Skeletal muscle satellite cell (primary cell): ENCODE measurements at regions not wholly inside any gene's neighbourhood (a gene's known extent, or its start where the extent isn't known, plus 50 kb on each side); places are given as distances from the start of the nearest gene placed in this dataset.

Experiments used
- H3K27me3 ChIP-seq: 2 replicates; pipeline ENCODE4 v1.7.0; 2013; ENCODE audit warnings: low read length; ENCODE audit not compliant: control insufficient read depth, insufficient read depth
- H3K36me3 ChIP-seq: 2 replicates; pipeline ENCODE4 v1.7.0; 2013; ENCODE audit warnings: mild to moderate bottlenecking, control low read depth, low read length; ENCODE audit not compliant: insufficient read depth
- H3K4me1 ChIP-seq: 2 replicates; pipeline ENCODE4 v1.7.0; 2013; ENCODE audit warnings: low read length; ENCODE audit not compliant: control insufficient read depth, insufficient read depth
- H3K4me2 ChIP-seq: 2 replicates; pipeline ENCODE4 v1.7.0; 2013; ENCODE audit warnings: mild to moderate bottlenecking, low read length
- H3K4me3 ChIP-seq: 2 replicates; pipeline ENCODE4 v1.7.0; 2013; ENCODE audit warnings: low read length
- H3K9ac ChIP-seq: 2 replicates; pipeline ENCODE4 v1.7.0; 2013; ENCODE audit warnings: mild to moderate bottlenecking, low read depth, low read length, moderate library complexity
- H3K9me3 ChIP-seq: replicated peaks from 2 replicates; pipeline ENCODE4 v1.7.0; 2013; ENCODE audit warnings: mild to moderate bottlenecking, control low read depth, low read length

- H3K27me3 ChIP-seq: no peaks in the 10 kb centered on the region
- no peak overlapping the region for H3K4me2 ChIP-seq
- H3K4me3 ChIP-seq: no peak overlapping the region
- no peak overlapping the region for H3K9ac ChIP-seq
- no peaks in the 10 kb centered on the region for H3K36me3 ChIP-seq
- H3K9me3 ChIP-seq: no peaks in the 10 kb centered on the region
- H3K4me1 ChIP-seq: peaks cover 7% of the 10 kb centered on the region
Measured at GRCh38 chr6:1242446-1242845, 69.5 kb upstream of the FOXQ1 start.

- Histone ChIP-seq H3K4me2 (no peak overlapping the region), H3K36me3 (no peaks in the 10 kb centered on the region), H3K27me3 (no peaks in the 10 kb centered on the region), H3K9ac (no peak overlapping the region), H3K4me3 (no peak overlapping the region), H3K9me3 (no peaks in the 10 kb centered on the region), H3K4me1 (peaks cover 7% of the 10 kb centered on the region)
Measured at GRCh38 chr6:1242021-1242420, 69.9 kb upstream of the FOXQ1 start.

- H3K4me1 ChIP-seq: peaks cover 7% of the 10 kb centered on the region
Measured at GRCh38 chr6:1240766-1241318, 71.1 kb upstream of the FOXQ1 start.

GRCh38 chr6:1239805-1240204, 72.1 kb upstream of the FOXQ1 start:
- H3K9me3 ChIP-seq: no peaks in the 10 kb centered on the region

More at GRCh38 chr6:1240766-1241318, 71.1 kb upstream of the FOXQ1 start:
- no peaks in the 10 kb centered on the region for H3K9me3 ChIP-seq
- no peak overlapping the region for H3K4me3 ChIP-seq
- no peaks in the 10 kb centered on the region for H3K27me3 ChIP-seq
- H3K9ac ChIP-seq: no peak overlapping the region
- no peaks in the 10 kb centered on the region for H3K36me3 ChIP-seq
- H3K4me2 ChIP-seq: no peak overlapping the region

GRCh38 chr6:1238040-1238439, 73.9 kb upstream of the FOXQ1 start:
- Histone ChIP-seq H3K4me3 (no peak overlapping the region), H3K36me3 (no peaks in the 10 kb centered on the region), H3K9ac (no peak overlapping the region), H3K27me3 (no peaks in the 10 kb centered on the region), H3K4me2 (no peak overlapping the region), H3K4me1 (peaks cover 3% of the 10 kb centered on the region), H3K9me3 (no peaks in the 10 kb centered on the region)

More at GRCh38 chr6:1239805-1240204, 72.1 kb upstream of the FOXQ1 start:
- Histone ChIP-seq H3K9ac (no peak overlapping the region), H3K27me3 (no peaks in the 10 kb centered on the region), H3K4me2 (no peak overlapping the region), H3K4me3 (no peak overlapping the region), H3K36me3 (no peaks in the 10 kb centered on the region), H3K4me1 (peaks cover 5% of the 10 kb centered on the region)

GRCh38 chr6:1237636-1238035, 74.3 kb upstream of the FOXQ1 start:
- H3K9me3 ChIP-seq: no peaks in the 10 kb centered on the region
- peaks cover 3% of the 10 kb centered on the region for H3K4me1 ChIP-seq
- no peak overlapping the region for H3K9ac ChIP-seq
- no peaks in the 10 kb centered on the region for H3K36me3 ChIP-seq
- H3K4me3 ChIP-seq: no peak overlapping the region
- no peak overlapping the region for H3K4me2 ChIP-seq
- no peaks in the 10 kb centered on the region for H3K27me3 ChIP-seq

GRCh38 chr6:1235825-1236224, 76.1 kb upstream of the FOXQ1 start:
- Histone ChIP-seq H3K4me1 (no peaks in the 10 kb centered on the region), H3K9me3 (no peaks in the 10 kb centered on the region), H3K36me3 (no peaks in the 10 kb centered on the region), H3K4me3 (no peak overlapping the region), H3K27me3 (peaks cover 3% of the 10 kb centered on the region), H3K4me2 (no peak overlapping the region), H3K9ac (no peak overlapping the region)

- Histone ChIP-seq H3K4me1 (no peaks in the 10 kb centered on the region), H3K9ac (no peak overlapping the region), H3K36me3 (no peaks in the 10 kb centered on the region), H3K9me3 (no peaks in the 10 kb centered on the region), H3K4me3 (no peak overlapping the region), H3K4me2 (no peak overlapping the region), H3K27me3 (peaks cover 4% of the 10 kb centered on the region)
Measured at GRCh38 chr6:1233924-1234323, 78.0 kb upstream of the FOXQ1 start.

GRCh38 chr6:1232578-1232977, 79.3 kb upstream of the FOXQ1 start:
- Histone ChIP-seq H3K36me3 (no peaks in the 10 kb centered on the region), H3K27me3 (peaks cover 4% of the 10 kb centered on the region), H3K4me2 (no peak overlapping the region), H3K4me3 (no peak overlapping the region), H3K9me3 (no peaks in the 10 kb centered on the region), H3K9ac (no peak overlapping the region), H3K4me1 (no peaks in the 10 kb centered on the region)

- H3K4me1 ChIP-seq: no peaks in the 10 kb centered on the region
- no peak overlapping the region for H3K4me3 ChIP-seq
- H3K4me2 ChIP-seq: no peak overlapping the region
- H3K27me3 ChIP-seq: peaks cover 4% of the 10 kb centered on the region
- no peaks in the 10 kb centered on the region for H3K9me3 ChIP-seq
- no peaks in the 10 kb centered on the region for H3K36me3 ChIP-seq
- H3K9ac ChIP-seq: no peak overlapping the region
Measured at GRCh38 chr6:1231941-1232340, 80.0 kb upstream of the FOXQ1 start.

- Histone ChIP-seq H3K27me3 (peaks cover 4% of the 10 kb centered on the region), H3K4me3 (no peak overlapping the region), H3K9ac (no peak overlapping the region), H3K4me2 (no peak overlapping the region), H3K36me3 (no peaks in the 10 kb centered on the region), H3K4me1 (no peaks in the 10 kb centered on the region), H3K9me3 (no peaks in the 10 kb centered on the region)
Measured at GRCh38 chr6:1230689-1231605, 81.0 kb upstream of the FOXQ1 start.

- no peak overlapping the region for H3K4me3 ChIP-seq
- H3K9ac ChIP-seq: no peak overlapping the region
- peaks cover 4% of the 10 kb centered on the region for H3K27me3 ChIP-seq
- H3K9me3 ChIP-seq: no peaks in the 10 kb centered on the region
- H3K4me2 ChIP-seq: no peak overlapping the region
- H3K36me3 ChIP-seq: no peaks in the 10 kb centered on the region
- H3K4me1 ChIP-seq: no peaks in the 10 kb centered on the region
Measured at GRCh38 chr6:1230281-1230680, 81.6 kb upstream of the FOXQ1 start.
